HEK293 (cell line): ENCODE measurements at regions not wholly inside any gene's neighbourhood (a gene's known extent, or its start where the extent isn't known, plus 50 kb on each side); places are given as distances from the start of the nearest gene placed in this dataset.

ENCODE experiments used
- GLI4 ChIP-seq: fragments of 450-650 bp; formaldehyde crosslinking; IDR thresholded peaks from 2 replicates; pipeline ENCODE4 v1.5.1; 2016; ENCODE audit warnings: missing biosample characterization, missing genetic modification characterization
- KLF16 ChIP-seq: fragments of 450-650 bp; formaldehyde crosslinking; IDR thresholded peaks from 2 replicates; pipeline ENCODE4 v1.5.1; 2017; ENCODE audit warnings: missing biosample characterization, missing genetic modification characterization
- MEIS1 ChIP-seq: sonication (generic); formaldehyde crosslinking; IDR thresholded peaks from 2 replicates; pipeline ENCODE4 v1.8.1; 2022; ENCODE audit warnings: missing genetic modification reagents, mild to moderate bottlenecking, borderline replicate concordance
- ZBTB21 ChIP-seq: fragments of 450-650 bp; formaldehyde crosslinking; IDR thresholded peaks from 2 replicates; pipeline ENCODE4 v1.5.1; 2017; ENCODE audit warnings: missing biosample characterization, missing genetic modification characterization
- ZNF174 ChIP-seq: fragments of 450-650 bp; formaldehyde crosslinking; IDR thresholded peaks from 2 replicates; pipeline ENCODE4 v1.5.0; 2017; ENCODE audit warnings: missing biosample characterization, mild to moderate bottlenecking, missing genetic modification characterization
- ZNF768 ChIP-seq: fragments of 450-650 bp; formaldehyde crosslinking; IDR thresholded peaks from 2 replicates; pipeline ENCODE4 v1.5.1; 2018; ENCODE audit warnings: missing biosample characterization, mild to moderate bottlenecking, missing genetic modification characterization

GRCh38 chr18:27645929-27646328 lies 460.8 kb upstream of the CHST9 start:
- no peak for TF ChIP-seq KLF16 (tag by site-specific recombination)
- no peak for TF ChIP-seq ZBTB21 (tag by site-specific recombination)
- no peak for TF ChIP-seq MEIS1 (CRISPR knock-in tag)
- no peak for TF ChIP-seq ZNF174 (tag by site-specific recombination)
- TF ChIP-seq GLI4 (tag by site-specific recombination), result no peak
- TF ChIP-seq ZNF768 (tag by site-specific recombination), result no peak
